NCI-H1092 (cell line): ENCODE measurements at regions not wholly inside any gene's neighbourhood (a gene's known extent, or its start where the extent isn't known, plus 50 kb on each side); places are given as distances from the start of the nearest gene placed in this dataset.

Experiments
- DNase-seq: peaks from one replicate; lab custom pipeline; 2025; lab: John Stamatoyannopoulos, UW

DNA sequence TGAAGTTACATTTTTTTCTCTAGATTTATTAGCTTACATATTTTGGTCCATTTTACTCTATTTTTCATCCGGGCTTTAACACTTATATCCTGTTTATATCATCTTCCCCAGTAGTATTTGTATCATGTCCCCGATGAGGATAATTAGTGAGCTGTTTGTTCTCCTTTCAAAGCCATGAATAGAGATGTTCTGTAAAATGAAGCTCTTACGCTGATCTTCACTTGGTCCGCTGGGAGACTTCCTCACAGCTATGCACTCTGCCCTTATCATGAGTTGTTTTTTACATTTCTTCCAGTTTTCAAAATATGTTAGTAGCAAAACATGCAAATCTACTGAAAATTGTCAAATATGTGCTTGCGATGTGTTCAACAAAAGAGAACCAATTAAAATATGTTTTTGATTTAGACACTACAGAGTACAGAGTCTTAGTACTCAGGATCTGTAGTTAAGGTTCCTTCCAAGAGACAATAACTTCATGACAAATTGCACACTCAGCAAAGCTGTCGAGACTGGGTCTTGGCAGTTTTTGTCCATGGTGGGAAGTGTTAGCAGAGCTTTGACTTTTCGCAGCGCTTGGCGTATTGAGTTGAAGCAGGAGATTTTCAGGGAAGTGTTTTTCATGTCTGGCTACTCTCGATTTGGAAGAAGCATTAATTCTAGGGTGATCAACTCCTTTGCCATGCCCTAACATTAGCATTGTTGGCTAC is 292.0 kb upstream of the ADAMTS5 start:
- DNase-seq, result no peak

DNA sequence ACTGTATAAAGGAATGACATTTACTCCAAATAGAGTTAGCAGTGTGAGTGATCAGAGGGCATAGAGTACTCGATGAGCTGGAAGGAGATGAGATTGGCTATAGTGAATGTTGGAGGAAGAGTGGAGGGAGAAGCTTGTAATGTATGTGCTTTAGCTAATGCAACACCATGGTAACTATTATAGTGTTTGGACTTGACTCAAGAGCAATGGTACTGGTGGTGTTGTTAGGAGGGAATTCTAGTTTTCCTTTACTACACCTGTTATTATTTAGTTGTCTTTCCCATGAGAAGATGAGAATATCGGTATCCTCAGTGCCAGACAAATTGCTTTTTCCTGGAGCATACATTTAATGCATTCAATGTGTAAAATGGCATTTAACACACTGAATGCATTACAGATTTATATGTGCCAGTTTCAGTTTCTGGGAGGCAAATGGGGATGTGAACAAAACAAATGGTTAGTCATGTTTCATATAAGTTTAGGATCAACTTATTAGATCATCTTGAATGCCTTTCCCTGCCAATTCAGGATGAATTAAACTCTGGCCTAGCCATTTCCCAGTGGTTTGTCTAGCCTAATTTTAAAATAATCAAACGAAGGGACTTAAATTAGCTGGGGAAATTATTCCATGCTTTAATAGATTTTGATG is 291.1 kb upstream of the ADAMTS5 start:
- no peak for DNase-seq

DNA sequence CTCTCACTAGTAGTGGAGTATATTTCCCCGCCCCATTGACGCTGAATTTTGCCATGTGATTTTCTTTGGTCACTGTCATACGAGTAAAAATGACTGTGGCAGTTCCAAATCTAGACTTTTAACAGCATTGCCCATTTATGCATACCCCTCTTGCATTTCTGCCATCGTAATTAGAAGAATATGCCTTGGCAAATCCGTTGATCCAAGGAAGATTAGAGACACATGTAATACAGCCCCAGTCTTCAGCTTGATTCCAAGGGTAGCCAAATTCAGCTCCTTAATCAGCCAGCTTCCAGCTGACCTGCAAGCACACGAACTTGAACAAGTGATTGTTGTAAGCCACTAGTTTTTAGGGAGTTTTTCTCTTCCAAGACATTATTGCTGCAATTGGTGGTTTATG is 290.3 kb upstream of the ADAMTS5 start:
- no peak for DNase-seq

DNA sequence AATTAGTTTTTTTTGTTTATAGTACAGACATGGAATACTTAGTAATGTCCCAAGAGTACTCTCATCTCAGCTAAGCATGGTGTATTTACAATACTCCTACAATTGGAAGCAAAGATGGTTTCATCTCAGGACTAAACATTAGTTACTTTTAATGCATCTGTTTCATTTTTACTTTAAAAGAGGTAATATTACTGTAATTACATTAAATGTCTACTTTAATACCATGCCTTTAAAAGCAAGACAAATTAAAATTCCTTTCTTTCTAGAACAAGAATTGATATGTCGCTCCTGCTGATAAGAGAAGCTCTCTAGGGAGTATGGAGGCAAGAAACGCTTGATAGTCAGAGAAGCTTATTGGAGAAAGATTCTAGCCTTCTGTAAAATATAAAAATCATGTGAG is 284.9 kb upstream of the ADAMTS5 start:
- no peak for DNase-seq

DNA sequence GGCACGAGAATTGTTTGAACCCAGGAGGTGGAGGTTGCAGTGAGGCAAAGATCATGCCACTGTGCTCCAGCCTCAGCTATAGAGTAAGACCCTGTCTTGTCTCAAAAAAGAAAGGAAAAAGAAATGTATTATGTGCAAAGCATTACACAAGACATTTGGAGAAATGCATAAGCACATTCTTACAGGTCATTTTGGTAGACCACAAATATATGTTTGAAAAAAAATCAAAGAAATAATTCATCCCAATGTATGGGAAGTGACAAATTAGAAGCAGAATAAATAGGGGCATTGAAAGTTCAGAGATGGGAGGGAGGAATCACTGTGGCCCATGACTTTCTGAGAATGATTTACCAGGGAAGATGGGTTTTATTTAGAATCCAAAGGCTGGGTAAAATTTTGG is 283.5 kb upstream of the ADAMTS5 start:
- DNase-seq, result no peak

DNA sequence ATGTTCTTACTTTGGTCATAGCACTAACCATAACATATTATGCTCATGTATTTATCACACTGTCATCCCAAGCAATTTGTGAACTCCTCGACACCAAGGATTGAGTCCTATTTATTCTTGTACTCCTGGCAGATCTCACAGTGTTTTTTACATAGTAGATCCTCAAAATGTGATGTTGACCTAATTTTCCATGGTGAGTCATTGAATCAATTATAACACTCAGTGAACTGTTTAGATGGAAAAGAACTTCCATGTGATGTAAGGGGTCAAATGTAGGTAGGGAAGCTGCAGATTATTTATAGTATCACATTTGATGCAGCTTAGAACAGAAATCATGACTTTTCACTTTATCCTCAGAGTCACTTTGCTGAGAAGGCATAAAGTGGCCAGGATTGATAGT is 281.9 kb upstream of the ADAMTS5 start:
- DNase-seq, result no peak

DNA sequence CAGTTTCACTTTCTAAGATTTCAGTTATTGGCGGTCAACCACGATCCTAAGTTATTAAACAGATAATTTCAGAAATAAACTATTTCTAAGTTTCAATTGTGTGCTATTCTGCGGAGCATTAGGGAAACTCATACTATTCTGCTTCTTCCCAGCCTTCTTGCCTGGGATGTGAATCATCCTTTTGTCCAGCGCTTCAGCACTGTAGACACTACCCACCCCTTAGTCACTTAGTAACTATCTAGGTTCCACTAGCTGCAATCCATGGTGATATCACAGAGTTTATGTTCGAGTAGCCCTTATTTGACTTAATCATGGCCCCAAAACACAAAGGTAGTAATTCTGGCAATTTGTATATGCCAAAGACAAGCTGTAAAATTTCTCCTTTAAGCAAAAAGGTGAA is 279.9 kb upstream of the ADAMTS5 start:
- no peak for DNase-seq

DNA sequence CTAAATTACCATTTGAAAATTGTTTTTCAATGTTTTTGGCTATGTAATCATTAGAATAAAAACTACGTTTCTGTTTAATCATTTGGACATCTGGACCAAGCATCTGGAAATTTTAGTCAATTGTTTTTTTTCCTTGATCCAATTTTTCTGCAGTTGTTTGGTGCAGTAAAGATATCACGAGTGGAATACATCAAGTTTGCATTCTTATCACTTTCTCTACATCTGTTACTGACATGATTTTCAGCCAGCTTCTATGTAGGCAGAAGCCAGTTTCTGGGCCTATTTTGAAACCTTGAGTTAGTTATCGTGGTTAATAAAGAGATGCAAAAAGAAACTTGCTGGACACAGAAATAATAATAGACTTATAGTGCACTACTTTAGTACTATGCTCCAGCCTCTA is 277.9 kb upstream of the ADAMTS5 start:
- DNase-seq, result no peak

DNA sequence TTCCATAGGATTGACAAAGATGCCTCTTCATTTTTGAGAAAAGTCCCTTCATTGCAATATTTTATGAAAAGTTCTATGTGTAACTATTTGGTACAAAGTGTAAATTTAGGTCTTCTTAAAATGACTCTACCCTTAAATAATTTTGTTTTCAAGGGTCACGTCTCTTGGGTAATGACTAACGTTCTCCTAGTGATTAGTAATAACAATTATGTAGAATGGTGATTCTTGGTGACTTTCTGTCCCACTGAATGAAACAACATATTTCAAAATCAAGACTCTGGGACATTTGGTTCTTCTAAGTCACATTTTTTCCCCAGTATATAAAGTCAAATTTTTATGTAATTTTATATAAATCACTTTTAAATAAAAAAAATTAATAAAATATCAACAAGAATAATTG is 277.5 kb upstream of the ADAMTS5 start:
- DNase-seq, result no peak

DNA sequence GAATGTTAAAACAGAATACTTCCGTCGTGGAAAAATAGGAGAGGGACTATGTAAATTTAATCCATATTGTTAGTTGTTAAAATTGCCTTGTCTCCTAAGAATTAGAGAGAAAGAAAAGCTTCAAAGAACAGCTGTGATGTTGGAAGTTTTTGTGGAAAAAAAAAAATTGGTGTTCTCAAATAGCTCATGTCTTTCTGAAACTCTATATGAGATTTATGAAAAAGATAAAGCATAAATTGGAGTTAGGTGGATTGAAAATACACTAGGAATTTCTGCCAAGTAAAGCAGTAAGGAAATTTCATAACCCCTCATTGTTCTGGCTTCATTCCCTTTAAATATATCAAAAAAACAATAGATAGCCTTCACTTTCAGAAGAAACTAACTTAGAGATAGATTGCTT is 274.0 kb upstream of the ADAMTS5 start:
- no peak for DNase-seq

DNA sequence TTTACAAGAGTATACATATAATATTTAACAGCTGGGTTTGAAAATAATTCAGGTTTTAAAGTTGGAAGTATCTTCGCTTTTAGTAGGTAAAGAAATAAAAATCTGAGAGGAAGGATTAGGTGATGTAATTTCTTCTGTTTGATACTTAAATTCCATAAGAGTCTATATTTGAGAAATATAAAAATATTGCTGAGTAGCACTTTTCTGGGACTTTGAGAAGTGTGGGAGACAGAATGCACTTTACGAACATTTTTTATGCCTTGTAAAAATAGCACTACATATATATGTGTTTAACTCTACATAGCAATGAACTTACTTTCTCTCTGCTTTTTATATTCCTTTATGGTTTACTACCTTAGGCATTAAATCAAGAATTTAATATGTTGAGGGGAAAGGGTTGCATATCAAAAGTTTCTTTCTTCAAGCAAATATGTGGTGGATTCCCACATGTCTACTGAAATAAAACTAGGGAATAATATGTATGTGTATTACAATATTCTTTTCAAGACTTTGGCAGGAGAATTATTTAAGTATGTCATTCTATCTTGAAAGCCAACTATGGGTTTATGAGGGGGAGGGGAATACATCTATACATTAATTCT is 266.7 kb upstream of the ADAMTS5 start:
- DNase-seq, result no peak

DNA sequence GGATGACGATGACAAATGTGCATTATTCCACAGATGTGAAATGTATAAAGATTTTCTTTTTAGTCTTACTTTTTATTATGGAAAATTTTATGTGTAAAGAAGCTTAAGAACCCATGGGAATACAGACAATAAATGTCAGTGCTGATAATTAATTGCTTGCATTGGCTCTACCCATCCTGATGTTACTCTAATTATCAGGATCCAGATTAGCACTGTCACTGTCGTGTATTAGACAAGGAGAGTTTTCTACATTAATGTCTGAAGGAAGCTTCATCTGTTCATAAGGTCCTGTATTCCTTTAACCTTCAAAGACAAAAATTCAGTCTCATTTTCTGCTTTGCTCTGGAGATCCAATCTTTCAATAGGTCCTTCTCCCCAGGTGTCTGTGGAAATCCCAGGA is 259.1 kb upstream of the ADAMTS5 start:
- DNase-seq, result no peak

DNA sequence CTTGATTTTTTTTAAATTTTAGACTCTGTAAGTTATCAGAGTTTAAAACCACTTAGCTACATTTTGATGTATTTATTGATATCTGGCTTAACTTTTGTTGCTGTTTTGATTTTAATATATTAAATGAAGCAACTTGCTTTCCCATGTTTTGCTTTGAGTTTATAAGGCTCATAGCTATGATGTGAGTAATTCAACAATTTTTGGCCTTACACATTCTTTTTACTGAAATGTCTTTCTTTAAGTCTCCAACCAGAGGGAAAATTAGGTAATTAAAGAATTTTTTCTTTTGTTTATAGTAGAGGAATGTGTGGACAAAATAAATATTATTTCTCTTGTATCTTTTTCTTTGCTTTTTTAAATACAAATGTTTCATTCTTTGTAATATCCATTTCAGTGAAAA is 258.3 kb upstream of the ADAMTS5 start:
- no peak for DNase-seq

DNA sequence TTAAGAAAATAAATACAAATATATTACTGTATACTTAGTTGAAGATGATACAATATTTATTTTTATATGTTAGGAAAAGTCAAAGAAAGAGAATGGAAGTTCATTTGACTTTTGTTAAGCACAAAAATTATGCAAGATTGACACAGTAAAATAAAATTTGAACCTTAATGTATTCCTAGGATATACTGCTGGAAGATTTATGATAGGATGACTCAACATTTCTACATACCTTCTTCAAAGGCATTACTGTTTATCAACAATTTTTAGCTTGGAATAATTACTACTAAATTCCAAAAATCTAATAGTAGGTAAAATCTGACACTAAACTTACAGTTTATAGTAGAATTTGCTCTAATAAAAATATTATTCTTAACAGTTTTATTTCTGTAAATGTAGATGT is 257.3 kb upstream of the ADAMTS5 start:
- no peak for DNase-seq

DNA sequence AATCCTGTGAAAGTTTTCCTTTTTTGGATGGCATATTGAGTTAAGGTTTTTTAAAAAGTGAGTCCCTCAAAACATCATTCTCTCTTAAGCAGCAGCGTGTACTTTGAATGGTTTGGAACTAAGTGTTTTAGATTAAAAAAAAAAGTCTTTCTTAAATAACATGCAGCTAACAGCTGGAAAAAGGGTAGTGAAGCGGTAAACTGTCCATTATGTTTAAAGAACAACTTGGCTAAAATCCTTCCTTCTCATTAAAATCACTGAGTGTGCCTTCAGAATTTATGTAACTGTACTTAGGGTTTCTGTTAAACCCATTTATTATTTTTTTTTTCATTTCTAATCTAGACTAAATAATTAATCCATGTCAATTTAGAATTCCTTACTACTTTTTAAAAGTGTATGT is 254.2 kb upstream of the ADAMTS5 start:
- no peak for DNase-seq

DNA sequence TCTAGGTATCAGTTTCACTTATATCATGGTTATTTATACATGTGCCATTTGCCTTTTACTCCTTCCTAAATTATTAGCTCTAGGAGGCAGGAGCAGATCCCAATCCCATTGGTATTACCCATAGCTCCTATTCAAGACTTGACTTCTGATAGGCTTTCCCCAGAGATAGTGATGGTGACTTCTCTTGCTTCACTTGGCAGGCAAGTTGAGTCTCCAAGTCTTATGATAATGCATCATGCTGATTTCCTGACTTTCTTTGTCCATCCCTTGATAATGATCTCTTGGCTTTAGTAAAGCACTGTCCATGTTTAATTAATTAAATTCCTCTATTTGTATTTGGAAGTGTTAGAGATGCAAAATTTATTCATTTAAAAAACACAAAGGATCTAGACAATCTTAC is 253.5 kb upstream of the ADAMTS5 start:
- DNase-seq, result no peak

DNA sequence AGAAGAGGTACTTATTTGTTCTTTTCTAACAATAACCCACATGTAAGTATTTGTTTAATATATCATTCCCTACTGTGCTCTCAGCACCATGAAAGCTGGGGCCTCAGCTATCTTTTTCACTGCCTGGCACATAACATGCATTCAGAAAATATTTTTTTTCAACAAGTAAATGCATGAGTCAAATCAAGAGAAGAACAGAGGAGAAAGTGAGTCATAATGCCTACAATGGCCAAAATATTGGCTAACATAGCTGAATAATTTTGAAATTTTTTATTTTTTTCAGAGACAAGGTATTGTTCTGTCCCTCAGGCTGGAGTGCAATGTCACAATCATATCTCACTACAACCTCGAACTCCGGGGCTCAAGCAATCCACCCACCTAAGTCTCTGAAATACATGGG is 252.2 kb upstream of the ADAMTS5 start:
- DNase-seq, result no peak

DNA sequence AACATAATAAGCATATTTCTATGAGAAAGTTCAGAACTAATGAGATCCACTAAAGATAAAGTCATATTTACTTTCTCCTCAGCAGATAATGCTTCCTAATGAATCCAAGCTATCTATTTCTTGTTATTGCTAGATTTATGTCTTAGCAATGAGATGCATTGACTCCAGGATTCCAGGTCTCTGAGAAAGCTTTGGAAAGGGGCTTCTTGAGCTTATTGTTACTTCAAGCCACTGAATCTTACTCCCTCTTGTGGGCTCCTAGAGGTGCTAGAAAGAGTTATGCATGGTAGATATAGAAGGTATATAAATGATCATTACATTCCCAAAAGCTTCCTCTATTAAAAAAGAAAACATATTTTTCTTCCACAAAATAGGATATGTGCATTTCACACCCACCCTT is 246.4 kb upstream of the ADAMTS5 start:
- DNase-seq, result no peak

DNA sequence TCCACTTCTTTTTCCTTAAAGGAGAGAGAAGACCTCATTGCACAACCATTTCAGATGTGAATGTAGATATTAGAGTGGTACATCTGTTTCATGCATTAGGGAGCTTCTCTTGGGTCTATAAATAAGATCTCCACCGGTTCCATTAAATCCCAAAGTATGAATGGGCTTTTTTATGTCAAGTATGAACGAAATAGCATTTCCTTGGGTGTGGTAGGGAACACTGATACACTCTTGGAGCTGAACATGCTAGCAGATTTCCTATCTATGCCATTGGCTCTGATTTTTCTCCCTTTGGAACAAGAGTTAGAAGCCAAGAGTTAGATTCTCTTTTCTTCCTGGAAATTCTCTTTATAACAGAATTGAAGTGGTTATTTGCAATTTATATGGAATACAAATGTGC is 245.6 kb upstream of the ADAMTS5 start:
- DNase-seq, result no peak

DNA sequence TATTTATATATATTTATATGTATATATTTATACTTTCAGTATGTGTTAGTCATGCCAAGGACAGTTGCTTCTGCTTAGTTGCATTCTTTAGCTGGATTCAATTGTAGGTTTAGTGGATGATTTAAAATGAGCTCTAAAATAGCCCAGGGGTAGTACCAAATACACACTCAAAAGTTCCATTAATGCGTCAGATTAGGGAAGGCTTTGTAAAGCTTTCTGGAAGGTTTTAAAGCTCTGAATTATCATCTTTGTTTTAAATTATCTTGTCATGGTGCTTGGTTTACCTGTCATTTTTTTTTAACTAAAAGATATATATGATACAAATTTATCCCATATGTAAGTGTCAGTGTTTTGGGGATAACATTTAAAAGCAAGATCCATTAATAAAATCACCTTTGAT is 242.7 kb upstream of the ADAMTS5 start:
- DNase-seq, result no peak

DNA sequence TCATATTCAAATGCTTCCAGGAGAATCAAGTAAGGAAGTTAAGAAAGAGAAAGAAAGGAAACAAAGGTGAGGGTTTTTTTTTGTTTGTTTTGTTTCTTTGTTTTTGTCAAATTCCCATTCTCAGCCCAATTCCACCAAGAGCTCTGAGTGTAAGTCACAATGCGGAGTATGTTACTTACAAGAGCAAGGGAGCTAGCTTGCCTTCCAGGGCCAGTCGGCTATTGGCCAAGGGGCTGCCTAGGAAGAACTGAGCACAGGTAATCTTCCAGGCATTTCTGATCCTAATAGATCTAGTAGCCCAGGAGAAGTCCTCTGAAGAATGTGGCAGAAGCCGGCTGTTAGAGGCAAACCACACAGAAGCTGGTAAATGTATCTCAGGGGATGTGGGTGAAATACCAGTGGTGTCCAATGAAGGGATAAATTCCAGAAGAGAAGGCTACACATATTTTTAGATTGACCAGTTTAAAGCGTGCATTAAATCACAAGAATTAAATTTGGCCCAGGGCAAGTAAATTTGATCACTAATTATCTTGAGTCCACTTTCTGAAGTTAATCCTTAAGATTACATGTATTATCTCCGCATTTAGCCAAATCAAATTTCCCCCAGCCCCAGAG is 239.6 kb upstream of the ADAMTS5 start:
- DNase-seq, result no peak

DNA sequence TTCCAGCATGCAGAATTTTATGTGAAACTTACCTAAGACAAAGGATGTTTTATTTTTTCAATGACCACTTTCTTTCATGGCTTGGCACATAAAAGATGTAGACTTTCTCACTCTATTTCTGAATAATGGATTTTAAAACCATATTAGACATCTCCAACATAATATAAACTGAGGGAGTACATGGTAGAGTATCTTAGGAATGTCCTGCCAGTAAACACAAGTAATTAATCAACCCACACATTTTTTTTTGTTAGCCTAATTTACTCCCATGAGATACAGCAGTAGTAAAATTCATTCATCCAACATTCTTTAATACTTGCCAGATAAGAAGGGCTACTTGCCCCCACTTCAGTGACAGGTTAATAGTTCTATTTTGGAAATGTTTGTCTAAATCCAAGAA is 235.4 kb upstream of the ADAMTS5 start:
- DNase-seq, result no peak

DNA sequence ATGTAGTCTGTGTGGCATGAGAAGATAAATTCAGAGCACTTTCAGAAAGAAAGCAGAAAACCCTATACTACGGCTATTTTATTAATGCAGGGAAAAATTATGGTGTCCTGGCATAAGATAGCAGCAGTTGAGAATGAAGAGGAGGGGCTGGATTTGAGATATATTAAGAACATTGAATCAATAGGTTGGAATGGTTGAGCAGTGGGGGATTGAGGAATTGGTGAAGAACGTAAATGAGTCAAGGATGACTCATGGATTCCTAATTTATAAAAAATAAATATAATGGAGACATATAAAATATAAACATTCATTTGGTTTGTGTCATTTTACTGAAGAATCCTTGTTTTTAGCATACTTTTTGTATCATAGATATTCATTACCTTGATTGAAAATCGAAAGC is 234.3 kb upstream of the ADAMTS5 start:
- DNase-seq, result no peak
